Bone marrow (tissue), 2 donors: ENCODE measurements at regions not wholly inside any gene's neighbourhood (a gene's known extent, or its start where the extent isn't known, plus 50 kb on each side); places are given as distances from the start of the nearest gene placed in this dataset.
"Not testable (repeated sequence)": the region's sequence is repeated elsewhere in the genome, so short reads cannot be mapped to it uniquely, and the experiment has no call there.

Source experiments
- DNase-seq, 2 donors: peaks; one replicate each; lab custom pipeline; 2025; lab: John Stamatoyannopoulos, UW

GRCh38 chr18:34529358-34530335, 180.5 kb upstream of the DTNA start:
- no peak for DNase-seq

GRCh38 chr18:34531110-34531509, 179.0 kb upstream of the DTNA start:
- DNase-seq: no peak

GRCh38 chr18:34534642-34535041, 175.5 kb upstream of the DTNA start:
- DNase-seq: not testable (repeated sequence)

GRCh38 chr18:34540897-34541296, 169.2 kb upstream of the DTNA start:
- DNase-seq: no peak

GRCh38 chr18:34542625-34543024, 167.5 kb upstream of the DTNA start:
- no peak for DNase-seq

- DNase-seq: no peak
Measured at GRCh38 chr18:34543356-34543755, 166.7 kb upstream of the DTNA start.

- no peak for DNase-seq
Measured at GRCh38 chr18:34543945-34544344, 166.2 kb upstream of the DTNA start.

- DNase-seq: no peak
Measured at GRCh38 chr18:34544930-34545329, 165.2 kb upstream of the DTNA start.

GRCh38 chr18:34548120-34548972, 161.8 kb upstream of the DTNA start:
- no peak for DNase-seq

GRCh38 chr18:34548973-34549294, 161.2 kb upstream of the DTNA start:
- no peak for DNase-seq

- DNase-seq: no peak
Measured at GRCh38 chr18:34549367-34549766, 160.7 kb upstream of the DTNA start.

- DNase-seq: no peak
Measured at GRCh38 chr18:34550156-34550555, 159.9 kb upstream of the DTNA start.

- no peak for DNase-seq
Measured at GRCh38 chr18:34550902-34551301, 159.2 kb upstream of the DTNA start.

GRCh38 chr18:34551824-34552223, 158.3 kb upstream of the DTNA start:
- DNase-seq: no peak

GRCh38 chr18:34562252-34562870, 147.7 kb upstream of the DTNA start:
- DNase-seq: no peak

GRCh38 chr18:34567857-34568256, 142.2 kb upstream of the DTNA start:
- DNase-seq: no peak

- no peak for DNase-seq
Measured at GRCh38 chr18:34576622-34577021, 133.5 kb upstream of the DTNA start.

GRCh38 chr18:34583895-34584294, 126.2 kb upstream of the DTNA start:
- no peak for DNase-seq

GRCh38 chr18:34590503-34590902, 119.6 kb upstream of the DTNA start:
- DNase-seq: no peak

- no peak for DNase-seq
Measured at GRCh38 chr18:34591920-34592444, 118.1 kb upstream of the DTNA start.

- no peak for DNase-seq
Measured at GRCh38 chr18:34592481-34592880, 117.6 kb upstream of the DTNA start.

- no peak for DNase-seq
Measured at GRCh38 chr18:34592961-34593382, 117.1 kb upstream of the DTNA start.
